ENCODE measurements at regions not wholly inside any gene's neighbourhood (a gene's known extent, or its start where the extent isn't known, plus 50 kb on each side); places are given as distances from the start of the nearest gene placed in this dataset.
"Not testable (repeated sequence)": the region's sequence is repeated elsewhere in the genome, so short reads cannot be mapped to it uniquely, and the experiment has no call there.

DNA sequence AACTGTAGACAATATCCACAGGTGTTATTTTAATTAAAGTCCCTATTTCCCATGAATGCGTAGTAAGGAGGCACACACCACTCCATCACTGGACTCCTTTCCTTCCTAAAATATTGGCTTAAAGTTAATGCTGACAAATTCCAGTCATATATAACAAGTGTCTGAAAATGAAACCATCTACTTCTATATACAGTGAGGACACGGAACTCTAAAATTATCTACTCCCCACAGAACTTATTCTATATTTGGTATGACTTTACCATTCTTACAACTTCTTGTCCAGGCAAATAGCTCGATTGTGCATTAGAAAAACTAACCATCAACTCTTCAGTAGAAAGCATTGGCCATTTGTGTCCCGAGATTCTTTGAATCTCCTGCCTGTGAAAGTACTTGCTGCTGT lies 1560.2 kb downstream of the EFNB2 start:
- in situ Hi-C loops (cut with MboI; ENCODE audit: low sequenced_read_pairs): no loop called here

DNA sequence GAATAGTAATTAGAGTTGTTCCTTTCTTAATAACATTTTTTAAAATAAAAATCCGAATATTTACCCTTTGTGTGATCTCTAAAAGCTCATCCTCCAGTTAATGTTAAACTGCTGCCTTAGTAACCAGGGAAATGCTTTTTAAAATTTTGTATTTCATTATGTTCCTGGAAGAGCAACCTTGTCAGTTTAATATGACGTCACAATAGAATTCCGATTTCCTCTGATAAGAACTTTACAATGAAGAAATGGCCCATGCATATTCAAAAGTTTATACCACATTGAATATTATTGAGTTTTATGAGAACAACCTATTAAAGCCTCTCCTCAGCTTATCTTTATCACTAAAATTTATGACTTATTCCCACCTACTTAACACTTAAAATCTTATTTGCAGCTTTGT lies 1566.6 kb downstream of the EFNB2 start:
- in situ Hi-C loops (cut with MboI; ENCODE audit: low sequenced_read_pairs): no loop called here

DNA sequence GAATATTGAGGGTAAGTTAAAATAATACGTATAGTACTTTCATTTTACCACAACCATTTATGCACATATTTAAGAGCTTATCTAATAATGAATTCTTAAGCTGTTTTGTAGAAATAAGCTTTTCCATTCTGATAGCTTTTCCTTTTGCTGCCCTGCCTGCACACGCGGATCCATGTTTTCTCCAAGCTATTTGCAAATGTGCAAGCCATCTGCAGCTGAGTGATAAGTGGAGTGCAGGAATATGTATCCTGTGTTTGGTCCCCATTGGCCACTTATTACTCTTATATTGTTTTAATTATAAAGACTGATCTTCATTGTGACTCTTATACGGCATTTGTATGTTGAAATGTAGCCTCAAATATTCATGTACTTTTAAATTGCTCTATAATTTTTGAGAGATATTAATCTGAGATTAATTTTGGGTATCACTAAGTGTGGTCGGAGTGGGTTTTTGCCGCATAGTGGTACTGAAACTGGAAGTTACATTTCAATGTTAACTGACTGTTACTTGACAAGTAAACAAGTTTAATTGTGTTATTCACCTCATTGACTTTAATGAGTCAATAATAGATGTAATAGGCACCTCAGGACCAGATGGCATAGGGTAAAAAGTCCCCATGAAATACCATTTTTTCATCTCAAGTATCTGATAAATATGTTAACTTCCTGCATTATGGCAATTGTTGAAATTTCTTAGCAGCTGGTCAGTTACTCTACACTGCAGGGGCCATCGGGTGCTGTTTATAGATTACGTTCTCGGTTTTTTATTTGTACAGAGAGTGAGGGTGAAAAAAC lies 1567.4 kb downstream of the EFNB2 start:
- in situ Hi-C loops (cut with MboI; ENCODE audit: low sequenced_read_pairs): no loop called here

DNA sequence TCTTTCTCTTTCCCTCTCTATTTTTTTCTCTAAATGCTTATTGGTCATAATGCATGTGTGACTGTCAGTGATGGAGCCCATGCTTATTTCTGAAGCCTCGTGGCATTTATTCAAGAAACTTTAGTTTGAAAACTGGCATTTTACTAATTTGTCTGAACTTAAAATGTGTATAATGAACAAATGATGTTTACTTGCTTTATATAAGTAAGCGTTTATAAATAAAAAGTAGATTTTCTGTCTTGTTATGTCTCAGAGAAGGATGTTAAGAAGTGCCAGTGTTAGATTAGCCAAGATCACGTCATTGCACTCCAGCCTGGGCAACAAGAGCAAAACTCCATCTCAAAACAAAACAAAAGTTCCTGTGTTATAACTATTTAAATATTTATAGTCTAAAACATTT lies 1568.1 kb downstream of the EFNB2 start:
- in situ Hi-C loops (cut with MboI; ENCODE audit: low sequenced_read_pairs): no loop called here

DNA sequence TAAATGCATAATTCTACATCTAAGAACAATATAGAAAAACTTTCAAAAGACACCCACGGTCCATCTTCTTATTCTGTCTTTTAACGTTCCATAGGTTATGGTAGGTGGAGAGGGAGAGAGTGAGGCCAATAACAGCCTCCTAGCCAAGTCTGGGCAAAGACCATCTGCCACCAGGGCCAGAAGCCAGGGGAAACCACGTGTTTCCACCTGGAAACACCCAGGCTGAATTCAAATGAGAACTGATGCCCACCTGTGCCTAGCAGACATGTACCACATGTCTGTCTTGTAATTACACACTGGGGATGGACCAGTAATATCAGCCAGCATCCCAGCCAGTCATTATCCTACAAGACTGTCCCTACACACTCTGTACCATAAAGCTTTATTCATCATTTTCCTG lies 1573.1 kb downstream of the EFNB2 start:
- in situ Hi-C loops (cut with MboI; ENCODE audit: low sequenced_read_pairs): no loop called here

DNA sequence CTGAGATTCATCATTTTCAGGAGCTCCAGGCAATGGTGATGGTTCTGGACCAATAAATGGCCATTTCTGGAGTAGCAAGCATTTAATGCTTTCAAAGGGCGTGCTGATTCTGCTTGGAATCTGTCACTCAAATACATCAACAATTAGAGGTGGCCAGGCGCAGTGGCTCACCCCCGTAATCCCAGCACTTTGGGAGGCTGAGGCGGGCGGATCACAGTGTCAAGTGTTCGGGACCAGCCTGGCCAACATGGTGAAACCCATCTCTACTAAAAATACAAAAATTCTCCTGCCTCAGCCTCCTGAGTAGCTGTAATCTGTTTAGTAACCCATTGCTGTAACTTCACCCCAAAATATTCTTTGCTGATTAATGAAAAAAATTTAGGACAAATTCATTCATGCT lies 1574.2 kb downstream of the EFNB2 start:
- in situ Hi-C loops (cut with MboI; ENCODE audit: low sequenced_read_pairs): no loop called here

DNA sequence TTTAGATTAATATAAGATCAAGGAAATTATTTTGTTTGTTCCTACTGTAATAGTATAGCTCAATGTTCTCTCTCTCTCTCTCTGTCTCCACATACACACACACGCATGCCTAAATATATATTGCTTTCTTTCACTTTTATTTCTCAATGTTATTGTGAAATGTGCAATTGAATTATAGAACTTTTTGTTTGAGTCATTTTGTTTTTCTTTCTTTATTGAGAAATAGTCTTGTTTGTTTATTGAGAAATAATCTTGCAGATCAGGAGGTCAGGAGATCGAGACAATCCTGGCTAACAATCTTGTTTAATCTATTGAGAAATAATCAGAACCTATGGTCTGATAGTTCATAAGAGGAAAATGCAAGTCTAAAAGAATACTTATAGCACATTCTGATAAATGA lies 1581.3 kb downstream of the EFNB2 start:
- in situ Hi-C loops (cut with MboI; ENCODE audit: low sequenced_read_pairs): no loop called here

DNA sequence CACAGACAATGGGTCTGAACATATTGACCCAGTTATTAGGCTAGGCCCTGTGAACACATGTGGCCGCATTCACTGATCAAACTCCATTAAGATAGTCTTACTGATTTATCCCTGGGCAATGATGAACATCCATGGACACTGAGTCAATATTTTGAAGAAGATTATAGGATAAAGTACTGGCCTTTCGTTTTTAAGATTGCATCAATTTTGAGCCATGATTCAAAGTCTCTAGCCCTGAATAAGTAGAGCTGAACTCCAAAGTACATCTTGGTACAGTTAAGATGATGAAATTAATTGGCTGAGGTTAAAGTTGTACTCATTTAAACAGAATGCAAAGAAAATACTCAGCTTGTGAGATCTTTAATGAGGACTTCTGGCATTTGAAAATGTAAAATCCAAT lies 1581.9 kb downstream of the EFNB2 start:
- in situ Hi-C loops (cut with MboI; ENCODE audit: low sequenced_read_pairs): no loop called here

DNA sequence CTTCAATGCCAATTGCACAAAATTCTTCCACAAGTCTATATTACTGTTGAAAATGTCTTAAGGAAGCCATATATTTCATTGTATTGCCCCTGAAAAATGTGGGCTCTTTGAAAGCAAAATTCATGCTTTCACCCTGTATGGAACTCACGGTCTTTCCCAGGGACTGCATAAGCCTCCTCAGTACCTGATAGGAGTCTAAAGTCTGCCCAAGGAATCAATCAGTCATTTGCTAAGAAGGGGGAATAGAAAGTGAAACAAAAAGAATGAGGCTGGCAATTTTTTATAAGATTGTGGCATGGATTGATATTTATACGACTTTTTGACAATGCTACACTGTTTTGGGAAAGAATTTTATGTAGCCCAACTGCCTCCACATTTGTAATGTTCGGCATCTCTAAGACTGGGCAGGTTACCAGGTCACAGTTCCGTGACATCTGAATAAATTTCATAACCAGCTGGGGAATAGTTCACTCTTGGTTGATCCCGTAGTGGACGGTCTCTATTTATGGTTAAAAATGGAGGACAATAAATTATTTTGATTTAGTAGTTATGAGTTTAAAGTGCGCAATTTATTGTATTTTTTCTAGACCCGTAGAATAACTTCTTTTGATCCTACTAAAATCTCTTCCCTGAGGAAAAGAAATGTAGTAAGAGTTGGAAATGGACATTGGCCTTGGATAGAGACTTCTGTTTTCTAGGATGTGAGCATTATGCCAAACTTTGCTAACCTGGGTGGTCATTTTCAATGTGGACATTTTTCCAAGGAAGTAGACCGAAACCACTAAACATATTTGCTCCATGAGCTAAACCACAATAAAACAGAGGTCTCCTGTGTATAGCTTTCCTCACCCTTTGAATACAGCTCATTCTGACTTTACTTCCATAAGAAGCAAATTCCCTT lies 1585.4 kb downstream of the EFNB2 start:
- in situ Hi-C loops (cut with MboI; ENCODE audit: low sequenced_read_pairs): no loop called here

DNA sequence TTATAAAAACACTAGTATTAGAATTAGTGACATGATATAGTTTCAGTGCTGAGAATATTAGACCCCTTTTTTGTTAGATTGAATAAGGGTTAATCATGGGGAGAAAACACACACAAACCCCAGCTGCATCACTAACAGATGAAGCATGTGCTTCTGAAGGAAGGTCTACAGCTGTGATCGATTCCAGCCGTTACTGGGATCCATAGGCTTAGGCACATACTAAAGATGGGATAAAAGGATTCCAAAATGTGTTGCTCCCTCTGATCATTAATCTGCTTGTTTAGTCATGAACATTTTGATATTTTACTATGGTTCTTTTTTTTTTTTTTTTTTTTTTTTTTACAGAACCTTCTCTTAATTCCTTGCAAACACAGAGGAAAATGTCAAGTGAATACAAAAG lies 1591.3 kb downstream of the EFNB2 start:
- in situ Hi-C loops (cut with MboI; ENCODE audit: low sequenced_read_pairs): no loop called here

DNA sequence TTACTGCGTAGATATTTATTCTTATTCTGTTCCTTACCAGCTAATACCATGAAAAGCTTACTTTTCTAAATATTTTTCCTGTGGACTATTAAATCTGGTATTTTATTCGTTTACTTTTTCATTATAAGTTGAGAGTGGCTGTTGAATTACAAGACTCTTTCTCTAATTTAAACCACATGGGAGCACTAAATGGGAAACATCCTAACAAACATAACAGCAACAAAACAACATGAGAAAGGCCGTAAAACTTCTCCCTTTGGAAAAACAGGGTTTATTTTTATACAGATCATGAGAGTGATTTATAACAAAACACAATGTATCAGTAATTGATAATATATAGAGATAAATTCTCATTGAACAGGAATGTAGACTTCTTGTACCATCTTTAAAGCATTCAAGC lies 1592.1 kb downstream of the EFNB2 start:
- in situ Hi-C loops (cut with MboI; ENCODE audit: low sequenced_read_pairs): no loop called here

DNA sequence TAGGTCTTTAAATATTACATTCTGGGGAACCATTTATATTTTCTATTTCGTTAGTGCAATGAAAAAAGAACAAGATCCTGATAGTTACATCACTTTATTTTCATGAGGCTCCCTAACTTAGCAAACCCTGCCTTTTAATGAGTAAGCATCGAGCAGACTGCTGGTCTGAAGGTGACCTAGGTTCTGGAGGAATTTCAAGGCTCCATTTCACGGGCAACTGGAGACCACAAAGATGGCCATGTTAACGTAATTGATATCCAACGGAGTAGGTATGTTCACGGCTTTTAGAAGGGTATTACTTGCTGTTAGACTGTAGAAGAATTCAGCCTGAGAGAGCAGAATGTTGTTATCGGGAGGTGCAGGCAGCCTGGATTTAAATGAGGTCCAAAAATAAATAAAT lies 1597.6 kb downstream of the EFNB2 start:
- in situ Hi-C loops (cut with MboI; ENCODE audit: low sequenced_read_pairs): no loop called here

DNA sequence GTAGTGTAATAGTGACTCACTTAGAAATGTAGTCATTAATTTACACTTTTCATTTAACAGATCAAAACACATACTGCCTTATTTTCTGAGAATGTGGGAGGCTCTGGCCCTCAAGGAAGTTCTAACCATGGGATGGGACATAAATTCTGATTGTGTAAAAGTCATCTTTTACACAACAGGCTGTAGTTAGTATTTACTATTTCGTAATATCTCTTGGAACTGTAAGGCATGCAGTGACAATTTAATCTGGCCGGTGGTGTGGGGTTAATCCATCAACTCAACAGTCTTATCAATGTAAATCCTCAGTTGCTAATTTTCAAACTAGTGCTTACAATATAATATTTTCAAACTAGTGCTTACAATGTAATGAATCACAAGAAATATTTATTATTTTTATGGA lies 1599.2 kb downstream of the EFNB2 start:
- in situ Hi-C loops (cut with MboI; ENCODE audit: low sequenced_read_pairs): no loop called here

DNA sequence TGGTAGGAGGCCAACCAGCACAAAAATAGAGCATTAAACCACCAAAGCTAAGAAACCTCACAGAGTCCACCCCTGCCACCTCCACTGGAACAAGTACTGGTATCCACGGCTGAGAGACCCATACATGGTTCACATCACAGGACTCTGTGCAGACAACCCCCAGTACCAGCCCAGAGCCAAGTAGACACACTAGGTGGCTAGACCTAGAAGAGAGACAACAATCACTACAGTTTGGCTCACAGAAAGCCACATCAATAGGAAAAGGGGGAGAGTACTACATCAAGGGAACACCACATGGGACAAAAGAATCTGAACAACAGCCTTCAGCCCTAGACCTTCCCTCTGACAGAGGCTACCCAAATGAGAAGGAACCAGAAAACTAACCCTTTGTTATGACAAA lies 1614.9 kb downstream of the EFNB2 start:
- in situ Hi-C loops (cut with MboI; ENCODE audit: low sequenced_read_pairs): not testable (repeated sequence)

DNA sequence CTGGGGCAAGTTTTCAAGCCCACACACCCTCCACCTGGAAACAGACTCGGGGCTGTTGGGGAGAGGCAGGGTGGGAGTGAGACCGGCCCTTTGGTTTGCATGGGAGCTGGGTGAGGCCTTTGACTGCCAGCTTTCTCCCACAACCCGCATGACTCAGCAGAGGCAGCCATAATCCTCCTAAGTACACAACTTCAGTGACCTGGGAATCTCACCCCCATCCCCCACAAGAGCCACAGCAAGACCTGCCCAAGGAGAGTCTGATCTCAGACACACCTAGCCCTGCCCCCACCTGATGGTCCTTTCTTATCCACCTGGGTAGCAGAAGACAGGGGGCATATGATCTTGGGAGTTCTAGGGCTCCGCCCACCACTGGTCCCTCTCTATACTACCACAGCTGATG lies 1615.4 kb downstream of the EFNB2 start:
- in situ Hi-C loops (cut with MboI; ENCODE audit: low sequenced_read_pairs): no loop called here

DNA sequence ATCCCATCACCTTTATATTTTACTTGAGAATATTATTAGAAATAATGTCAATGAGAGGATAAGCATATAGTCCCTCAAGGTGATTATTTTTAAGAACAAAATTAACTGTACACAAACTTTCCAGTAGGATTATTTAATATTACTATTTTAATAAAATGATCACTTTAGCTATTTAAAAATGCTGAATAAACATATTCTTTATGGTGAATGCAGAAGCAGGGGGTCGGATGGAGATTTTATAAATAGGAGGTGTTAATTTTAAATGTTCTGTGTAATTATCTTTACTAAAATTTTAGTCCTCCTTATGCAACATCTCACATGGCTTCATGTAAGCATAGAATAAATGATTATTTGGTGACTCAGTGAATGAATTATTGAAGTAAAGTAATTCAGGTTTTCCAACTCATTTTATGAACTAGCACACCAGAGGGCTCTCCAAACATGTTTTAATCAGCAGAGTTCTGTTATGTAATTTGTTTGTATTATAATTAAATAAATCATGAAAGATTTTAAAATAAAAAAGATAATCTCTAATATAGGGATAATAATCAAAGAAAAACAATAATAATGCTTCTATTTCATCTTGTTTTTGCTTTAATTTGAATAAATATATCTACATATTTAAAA lies 1635.2 kb downstream of the EFNB2 start:
- in situ Hi-C loops (cut with MboI; ENCODE audit: low sequenced_read_pairs): no loop called here

DNA sequence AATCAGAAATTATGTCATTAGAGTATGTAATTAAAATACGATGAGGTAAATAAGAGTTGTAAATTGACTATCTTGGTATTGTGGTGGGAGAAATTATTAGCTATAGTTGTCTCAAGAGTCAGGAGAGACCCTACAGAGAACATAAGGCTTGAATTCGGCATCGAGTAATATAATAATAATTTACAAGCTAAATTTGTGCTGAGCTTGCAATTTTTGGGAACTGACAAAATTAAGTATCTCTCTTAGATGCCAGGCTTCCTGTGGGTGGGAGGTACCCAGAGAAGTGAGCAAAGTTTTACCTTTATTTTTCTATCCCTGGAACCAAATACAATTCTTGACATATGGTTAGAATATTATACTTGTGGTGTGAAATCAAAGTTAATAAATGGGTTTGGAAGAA lies 1637.0 kb downstream of the EFNB2 start:
- in situ Hi-C loops (cut with MboI; ENCODE audit: low sequenced_read_pairs): no loop called here

DNA sequence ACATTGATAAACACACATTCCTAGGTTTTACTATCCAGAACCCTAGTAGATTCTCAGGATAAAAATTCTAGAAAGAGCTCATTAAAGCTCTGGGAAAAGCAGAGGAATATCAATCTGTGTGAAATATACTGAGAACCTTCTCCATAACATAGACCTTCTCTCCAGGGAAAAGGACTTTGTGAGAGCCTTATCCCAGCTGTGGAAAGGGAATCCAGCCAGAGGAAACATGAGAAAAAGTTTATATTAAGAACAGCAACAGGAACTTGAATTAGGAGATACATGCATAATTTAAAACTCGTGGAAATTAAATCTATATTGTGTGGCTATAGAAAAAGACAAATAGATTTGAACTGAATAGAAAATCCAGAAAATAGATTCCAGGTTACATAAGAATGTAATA lies 1639.9 kb downstream of the EFNB2 start:
- in situ Hi-C loops (cut with MboI; ENCODE audit: low sequenced_read_pairs): no loop called here

DNA sequence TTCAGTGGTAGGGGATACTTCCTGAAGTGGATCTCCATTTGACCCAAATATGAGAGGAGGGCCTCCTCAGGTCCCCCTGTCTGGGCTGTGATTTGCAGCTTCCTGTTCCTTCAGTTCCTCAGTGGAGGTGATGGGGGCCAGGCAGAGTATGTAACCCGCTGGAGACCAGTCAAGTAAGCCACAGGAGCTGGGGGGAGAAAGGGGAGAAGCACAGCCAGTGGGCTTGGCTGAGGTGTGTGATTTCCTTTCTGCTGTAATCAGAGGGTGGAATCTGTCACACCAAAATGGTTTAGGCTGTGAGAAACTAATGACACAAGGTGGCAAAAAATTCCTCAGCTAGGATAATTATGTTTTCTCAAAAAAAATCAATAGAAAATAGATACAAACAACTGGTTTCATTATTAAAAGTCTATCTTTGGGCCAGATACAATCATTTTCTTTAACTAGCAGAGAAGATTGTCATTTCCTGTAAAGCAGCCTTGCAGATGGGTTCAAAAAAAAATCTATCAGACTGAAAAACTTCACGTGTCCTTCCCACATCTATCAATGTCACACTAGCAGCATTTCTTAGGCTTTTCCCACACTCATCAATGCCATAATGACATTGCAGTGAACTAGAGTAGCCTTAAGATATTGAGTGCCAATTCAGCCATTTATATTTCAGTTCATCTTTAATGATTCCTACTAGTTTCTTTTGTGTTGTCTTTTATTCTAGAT lies 1660.3 kb downstream of the EFNB2 start:
- in situ Hi-C loops (cut with MboI; ENCODE audit: low sequenced_read_pairs): no loop called here

DNA sequence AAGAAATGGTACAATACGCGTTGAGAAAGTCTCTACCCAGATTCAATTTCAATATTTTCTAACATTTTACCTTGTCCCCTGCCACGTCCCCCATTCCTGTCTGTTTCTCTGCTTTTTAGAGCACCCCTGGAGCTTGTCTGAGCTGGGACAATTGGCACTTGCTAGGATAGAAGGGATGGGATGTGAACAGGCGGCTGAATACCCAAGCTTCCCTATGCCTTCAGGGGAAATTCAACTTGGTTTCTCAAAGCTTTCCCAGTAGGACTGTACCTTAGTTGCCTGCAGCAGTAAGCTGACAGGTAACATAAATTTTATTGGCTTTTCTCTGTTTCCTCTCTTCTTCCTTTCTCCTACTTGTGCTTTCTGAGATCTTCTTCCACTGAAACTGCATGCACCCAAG lies 1663.3 kb downstream of the EFNB2 start:
- in situ Hi-C loops (cut with MboI; ENCODE audit: low sequenced_read_pairs): no loop called here

DNA sequence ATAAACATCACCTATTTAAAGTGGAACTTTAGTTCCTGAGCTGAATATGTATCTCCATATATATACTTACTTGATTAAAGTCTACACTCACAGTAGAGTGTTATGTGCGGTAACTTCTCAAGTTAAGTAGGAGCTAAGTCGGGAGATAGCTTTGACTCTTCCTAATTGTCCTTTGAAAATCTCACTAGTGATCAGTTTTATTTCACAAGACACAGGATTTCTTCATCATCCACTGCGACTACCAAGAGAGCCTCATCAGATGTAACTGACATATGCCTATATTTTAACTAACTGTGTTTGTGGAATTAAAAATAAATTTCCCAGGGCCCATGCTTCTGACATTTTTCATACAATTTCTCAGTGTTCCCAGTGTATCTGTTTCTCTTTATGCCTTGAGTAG lies 1664.0 kb downstream of the EFNB2 start:
- in situ Hi-C loops (cut with MboI; ENCODE audit: low sequenced_read_pairs): no loop called here
